ENCODE measurements at regions not wholly inside any gene's neighbourhood (a gene's known extent, or its start where the extent isn't known, plus 50 kb on each side); places are given as distances from the start of the nearest gene placed in this dataset.

DNA sequence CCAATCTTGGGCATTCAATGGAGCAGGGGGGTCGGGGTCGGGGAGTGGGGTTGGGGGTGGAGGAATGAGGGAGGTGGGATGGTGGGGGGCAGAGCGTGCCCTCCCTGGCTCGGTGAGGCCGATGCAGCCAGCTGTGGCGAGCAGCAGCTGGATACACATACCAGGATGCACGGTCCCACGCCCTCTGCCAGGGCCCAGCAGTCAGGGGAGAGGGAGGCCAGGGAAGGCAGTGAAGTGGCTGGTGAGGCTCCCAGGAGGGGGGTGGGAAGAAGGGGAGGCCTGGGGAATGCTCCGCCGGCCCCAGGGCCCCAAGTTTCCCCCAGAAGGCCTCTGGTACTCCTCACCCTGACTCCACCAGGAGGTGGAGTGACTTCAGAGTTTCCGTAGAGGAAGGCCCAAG, 77.6 kb upstream of the LHX1 start:
- TF ChIP-seq, protein P1, sequence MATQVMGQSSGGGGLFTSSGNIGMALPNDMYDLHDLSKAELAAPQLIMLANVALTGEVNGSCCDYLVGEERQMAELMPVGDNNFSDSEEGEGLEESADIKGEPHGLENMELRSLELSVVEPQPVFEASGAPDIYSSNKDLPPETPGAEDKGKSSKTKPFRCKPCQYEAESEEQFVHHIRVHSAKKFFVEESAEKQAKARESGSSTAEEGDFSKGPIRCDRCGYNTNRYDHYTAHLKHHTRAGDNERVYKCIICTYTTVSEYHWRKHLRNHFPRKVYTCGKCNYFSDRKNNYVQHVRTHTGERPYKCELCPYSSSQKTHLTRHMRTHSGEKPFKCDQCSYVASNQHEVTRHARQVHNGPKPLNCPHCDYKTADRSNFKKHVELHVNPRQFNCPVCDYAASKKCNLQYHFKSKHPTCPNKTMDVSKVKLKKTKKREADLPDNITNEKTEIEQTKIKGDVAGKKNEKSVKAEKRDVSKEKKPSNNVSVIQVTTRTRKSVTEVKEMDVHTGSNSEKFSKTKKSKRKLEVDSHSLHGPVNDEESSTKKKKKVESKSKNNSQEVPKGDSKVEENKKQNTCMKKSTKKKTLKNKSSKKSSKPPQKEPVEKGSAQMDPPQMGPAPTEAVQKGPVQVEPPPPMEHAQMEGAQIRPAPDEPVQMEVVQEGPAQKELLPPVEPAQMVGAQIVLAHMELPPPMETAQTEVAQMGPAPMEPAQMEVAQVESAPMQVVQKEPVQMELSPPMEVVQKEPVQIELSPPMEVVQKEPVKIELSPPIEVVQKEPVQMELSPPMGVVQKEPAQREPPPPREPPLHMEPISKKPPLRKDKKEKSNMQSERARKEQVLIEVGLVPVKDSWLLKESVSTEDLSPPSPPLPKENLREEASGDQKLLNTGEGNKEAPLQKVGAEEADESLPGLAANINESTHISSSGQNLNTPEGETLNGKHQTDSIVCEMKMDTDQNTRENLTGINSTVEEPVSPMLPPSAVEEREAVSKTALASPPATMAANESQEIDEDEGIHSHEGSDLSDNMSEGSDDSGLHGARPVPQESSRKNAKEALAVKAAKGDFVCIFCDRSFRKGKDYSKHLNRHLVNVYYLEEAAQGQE (IDR thresholded peaks at IDR 0.05; ENCODE audit: insufficient read depth in 1 of 2, low read depth in 2 of 2, low read length in 2 of 2): no peak
- no peak for TF ChIP-seq POLR2AphosphoS5 (IDR thresholded peaks at IDR 0.05; ENCODE audit: low read depth, low read length)
- TF ChIP-seq TAF1 (IDR thresholded peaks at IDR 0.05; ENCODE audit: borderline replicate concordance, insufficient read depth, low read length): no peak
- TF ChIP-seq SIN3A (IDR thresholded peaks at IDR 0.05; ENCODE audit: borderline replicate concordance, insufficient read depth, low read length): no peak
